IPS-15b (cell line): ENCODE measurements at regions not wholly inside any gene's neighbourhood (a gene's known extent, or its start where the extent isn't known, plus 50 kb on each side); places are given as distances from the start of the nearest gene placed in this dataset.
"Not testable (repeated sequence)": the region's sequence is repeated elsewhere in the genome, so short reads cannot be mapped to it uniquely, and the experiment has no call there.

ENCODE experiments used
- H3K27me3 ChIP-seq: one replicate; pipeline ENCODE4 v1.6.1; 2013; ENCODE audit warnings: low read length; ENCODE audit not compliant: control insufficient read depth, insufficient read depth
- H3K36me3 ChIP-seq: one replicate; pipeline ENCODE4 v1.6.1; 2013; ENCODE audit warnings: low read length; ENCODE audit not compliant: control insufficient read depth, insufficient read depth
- H3K4me1 ChIP-seq: one replicate; pipeline ENCODE4 v1.6.1; 2013; ENCODE audit warnings: mild to moderate bottlenecking, low read length; ENCODE audit not compliant: control insufficient read depth, insufficient read depth
- H3K4me3 ChIP-seq: one replicate; pipeline ENCODE4 v1.5.1; 2013; ENCODE audit warnings: low read depth, low read length
- H3K9ac ChIP-seq: one replicate; pipeline ENCODE4 v1.6.1; 2013; ENCODE audit warnings: low read depth, mild to moderate bottlenecking, low read length
- H3K9me3 ChIP-seq: one replicate; pipeline ENCODE4 v1.6.1; 2013; ENCODE audit warnings: mild to moderate bottlenecking, low read length; ENCODE audit not compliant: control insufficient read depth, insufficient read depth

GRCh38 chr22:22193923-22194322 is 50.7 kb upstream of the VPREB1 start:
- no peaks in the 10 kb centered on the region for H3K9me3 ChIP-seq
- no peak overlapping the region for H3K9ac ChIP-seq
- H3K4me3 ChIP-seq: no peak overlapping the region
- H3K4me1 ChIP-seq: no peaks in the 10 kb centered on the region
- peaks cover 63% of the 10 kb centered on the region for H3K27me3 ChIP-seq
- no peaks in the 10 kb centered on the region for H3K36me3 ChIP-seq

GRCh38 chr22:22193462-22193861 is 51.1 kb upstream of the VPREB1 start:
- H3K4me3 ChIP-seq, H3K9me3 ChIP-seq, H3K9ac ChIP-seq, H3K36me3 ChIP-seq, H3K4me1 ChIP-seq: not testable (repeated sequence)
- H3K27me3 ChIP-seq: peaks cover 60% of the 10 kb centered on the region

- not testable (repeated sequence) for H3K36me3 ChIP-seq, H3K4me1 ChIP-seq, H3K9me3 ChIP-seq, H3K4me3 ChIP-seq, H3K9ac ChIP-seq
- H3K27me3 ChIP-seq: peaks cover 58% of the 10 kb centered on the region
These were observed 51.6 kb upstream of the VPREB1 start for GRCh38 chr22:22193006-22193405.

- H3K4me3 ChIP-seq, H3K4me1 ChIP-seq: not testable (repeated sequence)
- peaks cover 56% of the 10 kb centered on the region for H3K27me3 ChIP-seq
These were observed 54.8 kb upstream of the VPREB1 start for GRCh38 chr22:22189796-22190195.

GRCh38 chr22:22187863-22188262 is 56.7 kb upstream of the VPREB1 start:
- H3K9me3 ChIP-seq, H3K4me3 ChIP-seq, H3K36me3 ChIP-seq, H3K9ac ChIP-seq, H3K4me1 ChIP-seq: not testable (repeated sequence)
- peaks cover 63% of the 10 kb centered on the region for H3K27me3 ChIP-seq

More at GRCh38 chr22:22189796-22190195, 54.8 kb upstream of the VPREB1 start:
- H3K9ac ChIP-seq, H3K9me3 ChIP-seq, H3K36me3 ChIP-seq: not testable (repeated sequence)

- Histone ChIP-seq H3K4me3 (no peak overlapping the region), H3K4me1 (no peaks in the 10 kb centered on the region), H3K36me3 (no peaks in the 10 kb centered on the region), H3K9me3 (no peaks in the 10 kb centered on the region), H3K9ac (no peak overlapping the region), H3K27me3 (peaks cover 69% of the 10 kb centered on the region)
These were observed 57.3 kb upstream of the VPREB1 start for GRCh38 chr22:22187299-22187698.

GRCh38 chr22:22185844-22186499 is 58.6 kb upstream of the VPREB1 start:
- Histone ChIP-seq H3K9ac (no peak overlapping the region), H3K36me3 (no peaks in the 10 kb centered on the region), H3K4me3 (no peak overlapping the region), H3K4me1 (no peaks in the 10 kb centered on the region), H3K27me3 (peaks cover 82% of the 10 kb centered on the region), H3K9me3 (no peaks in the 10 kb centered on the region)

GRCh38 chr22:22185217-22185616 is 59.4 kb upstream of the VPREB1 start:
- H3K9ac ChIP-seq: no peak overlapping the region
- H3K9me3 ChIP-seq: no peaks in the 10 kb centered on the region
- peaks cover 87% of the 10 kb centered on the region for H3K27me3 ChIP-seq
- H3K4me3 ChIP-seq: no peak overlapping the region
- H3K4me1 ChIP-seq: no peaks in the 10 kb centered on the region
- H3K36me3 ChIP-seq: no peaks in the 10 kb centered on the region

- H3K4me1 ChIP-seq: no peaks in the 10 kb centered on the region
- peaks cover 91% of the 10 kb centered on the region for H3K27me3 ChIP-seq
- H3K9me3 ChIP-seq: no peaks in the 10 kb centered on the region
- H3K9ac ChIP-seq: no peak overlapping the region
- H3K36me3 ChIP-seq: no peaks in the 10 kb centered on the region
- H3K4me3 ChIP-seq: no peak overlapping the region
These were observed 60.2 kb upstream of the VPREB1 start for GRCh38 chr22:22184277-22184807.

- Histone ChIP-seq H3K9me3 (no peaks in the 10 kb centered on the region), H3K9ac (no peak overlapping the region), H3K27me3 (peaks cover 99% of the 10 kb centered on the region), H3K4me3 (no peak overlapping the region), H3K4me1 (no peaks in the 10 kb centered on the region), H3K36me3 (no peaks in the 10 kb centered on the region)
These were observed 61.7 kb upstream of the VPREB1 start for GRCh38 chr22:22182990-22183264.

GRCh38 chr22:22182218-22182989 is 62.2 kb upstream of the VPREB1 start:
- no peaks in the 10 kb centered on the region for H3K4me1 ChIP-seq
- peaks cover 100% of the 10 kb centered on the region for H3K27me3 ChIP-seq
- peak overlapping the region; percentile 4 for H3K4me3 ChIP-seq
- H3K9ac ChIP-seq: no peak overlapping the region
- H3K9me3 ChIP-seq: no peaks in the 10 kb centered on the region
- no peaks in the 10 kb centered on the region for H3K36me3 ChIP-seq

GRCh38 chr22:22181341-22181850 is 63.2 kb upstream of the VPREB1 start:
- H3K36me3 ChIP-seq: no peaks in the 10 kb centered on the region
- no peaks in the 10 kb centered on the region for H3K4me1 ChIP-seq
- H3K9me3 ChIP-seq: no peaks in the 10 kb centered on the region
- H3K27me3 ChIP-seq: peaks cover 100% of the 10 kb centered on the region
- no peak overlapping the region for H3K4me3 ChIP-seq
- H3K9ac ChIP-seq: no peak overlapping the region
